Left lung (tissue), 4 donors: ENCODE measurements at regions not wholly inside any gene's neighbourhood (a gene's known extent, or its start where the extent isn't known, plus 50 kb on each side); places are given as distances from the start of the nearest gene placed in this dataset.
A peak's percentile ranks its signal among the peaks of the same experiment; 100 is the strongest.
"Not testable (repeated sequence)": the region's sequence is repeated elsewhere in the genome, so short reads cannot be mapped to it uniquely, and the experiment has no call there.

Experiments used
- ATAC-seq: fragments of 200-7000 bp; cut with Tn5 transposase; one replicate; pipeline ENCODE4 v1.9.1; 2020; ENCODE audit warnings: moderate library complexity
- DNase-seq, 4 donors: peaks; one replicate each; pipeline ENCODE4 v3.0.0-alpha.2; 2013 to 2020
- H3K27ac ChIP-seq, 2 donors: fragments of 200-600 bp; sonication (generic) in 1 of 2; one replicate each; pipeline versions ENCODE4 v1.5.0 to v1.8.0; 2020 to 2021
- H3K27me3 ChIP-seq, 2 donors: fragments of 200-600 bp; sonication (generic) in 1 of 2; one replicate each; pipeline versions ENCODE4 v1.5.0 to v1.8.0; 2020 to 2021
- H3K36me3 ChIP-seq, 2 donors: fragments of 200-600 bp; sonication (generic) in 1 of 2; one replicate each; pipeline versions ENCODE4 v1.5.0 to v1.8.0; 2020 to 2021
- H3K4me1 ChIP-seq, 2 donors: fragments of 200-600 bp; one replicate each; pipeline ENCODE4 v1.8.0; 2021
- H3K4me3 ChIP-seq, 2 donors: fragments of 200-600 bp; sonication (generic) in 1 of 2; one replicate each; pipeline versions ENCODE4 v1.5.0 to v1.8.0; 2020 to 2021; ENCODE audit warnings: mild to moderate bottlenecking in 1 of 2
- H3K9me3 ChIP-seq, 2 donors: fragments of 200-600 bp; sonication (generic) in 1 of 2; one replicate each; pipeline versions ENCODE4 v1.5.0 to v1.8.0; 2020 to 2021
- intact Hi-C, 2 donors: fragments of 100-400 bp; cut with DNase I; formaldehyde crosslinking; loops; one replicate each; pipeline versions ENCODE4 v1.11.2 to v1.14.2; 2022
- donor health status: DM: no; HTN: yes; CAD: no.
- donor health status: DM: no; HTN: no; CAD: no.

DNA sequence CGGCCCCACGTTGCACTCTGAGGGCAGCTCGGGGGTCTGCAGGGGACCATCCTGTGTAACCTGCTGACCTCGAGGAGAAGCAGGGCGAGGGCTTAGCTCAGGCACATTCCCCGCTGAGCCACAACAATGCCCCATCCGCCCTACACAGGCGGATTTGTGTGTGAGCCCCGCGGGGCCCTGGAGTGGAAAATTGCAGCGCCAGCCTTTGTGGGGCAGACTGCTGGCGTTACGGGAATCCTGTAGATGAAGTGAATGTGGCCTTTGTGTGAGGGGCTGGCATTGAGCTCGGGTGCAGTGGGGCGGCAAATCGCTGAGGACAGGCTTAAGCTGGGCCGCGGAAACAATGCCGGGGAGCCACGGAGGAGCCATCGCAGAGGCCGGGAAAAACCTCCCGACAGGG is 3970.3 kb upstream of the TPTE start:
- H3K9me3 ChIP-seq, H3K4me3 ChIP-seq, H3K4me1 ChIP-seq, intact Hi-C loops, H3K27me3 ChIP-seq, H3K27ac ChIP-seq, ATAC-seq, DNase-seq, H3K36me3 ChIP-seq: not testable (repeated sequence)

DNA sequence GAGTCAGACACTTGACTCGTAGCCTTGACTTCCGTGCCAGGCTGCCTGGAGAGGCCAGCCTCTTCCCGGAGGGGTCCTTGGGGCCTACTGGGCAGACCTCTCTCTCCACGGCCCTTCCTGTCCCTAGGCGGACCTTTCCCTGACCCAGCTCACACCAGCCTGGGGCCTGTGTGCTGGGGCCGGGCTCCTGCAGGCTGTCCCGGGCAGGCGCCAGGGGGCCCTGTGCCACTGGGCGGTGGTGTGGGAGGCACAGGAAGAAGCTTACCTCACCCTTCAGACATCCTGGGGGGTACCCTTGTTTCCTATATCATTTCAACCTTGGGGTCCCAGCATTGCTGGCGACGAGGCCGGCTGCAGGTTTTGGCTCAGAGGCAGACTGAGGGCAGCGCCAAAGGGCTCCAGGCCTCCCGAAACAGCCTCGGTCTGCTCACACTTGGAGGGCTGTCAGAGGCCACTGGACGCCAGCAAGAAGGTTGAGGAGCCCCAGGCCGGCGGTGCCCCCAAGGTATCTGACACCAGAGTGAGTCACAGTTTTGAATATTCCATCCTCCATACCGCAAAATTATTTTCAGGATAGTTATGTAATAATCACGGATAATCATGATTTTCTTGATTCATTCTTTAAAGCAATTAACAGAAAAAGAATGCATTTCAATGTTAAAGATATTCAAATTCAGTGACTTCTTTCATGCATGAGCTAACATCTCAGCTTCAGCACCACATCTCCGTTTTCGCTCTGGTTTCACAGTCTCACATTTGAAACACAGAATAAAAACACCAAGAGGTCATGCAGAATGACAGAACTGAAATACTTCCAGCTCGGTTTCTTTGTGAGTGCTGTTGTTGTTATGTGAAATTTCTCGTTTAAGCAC is 3967.6 kb upstream of the TPTE start:
- H3K4me3 ChIP-seq, H3K27ac ChIP-seq, H3K9me3 ChIP-seq, H3K27me3 ChIP-seq, H3K36me3 ChIP-seq, DNase-seq, H3K4me1 ChIP-seq, intact Hi-C loops: not testable (repeated sequence)
- ATAC-seq: peak; percentile 25

DNA sequence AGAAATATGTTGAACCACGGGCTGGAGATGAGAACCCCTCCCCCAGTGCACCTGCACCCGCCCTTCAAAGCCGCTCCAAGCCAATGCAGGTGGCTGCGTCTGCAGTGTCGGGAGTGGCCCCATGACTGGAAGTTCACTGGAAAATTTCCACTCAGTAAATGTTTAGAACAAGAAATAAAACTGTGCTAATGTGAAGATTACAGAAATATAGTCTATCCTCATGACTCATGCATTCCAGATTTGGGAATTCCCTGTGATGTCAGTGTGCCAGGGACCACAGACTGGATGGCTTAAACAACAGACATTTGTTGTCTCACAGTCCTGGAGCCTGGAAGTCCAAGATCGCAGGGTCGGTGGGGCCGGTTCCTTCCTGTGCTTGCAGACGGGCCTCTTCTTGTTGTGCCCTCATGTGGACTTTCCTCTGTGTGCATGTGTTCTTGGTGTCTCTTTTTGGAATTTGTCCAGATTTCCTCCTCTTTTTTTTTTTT is 3967.0 kb upstream of the TPTE start:
- H3K9me3 ChIP-seq, H3K27me3 ChIP-seq, H3K4me1 ChIP-seq, H3K4me3 ChIP-seq, H3K36me3 ChIP-seq, DNase-seq, H3K27ac ChIP-seq, intact Hi-C loops: not testable (repeated sequence)
- peak; percentile 81 for ATAC-seq

DNA sequence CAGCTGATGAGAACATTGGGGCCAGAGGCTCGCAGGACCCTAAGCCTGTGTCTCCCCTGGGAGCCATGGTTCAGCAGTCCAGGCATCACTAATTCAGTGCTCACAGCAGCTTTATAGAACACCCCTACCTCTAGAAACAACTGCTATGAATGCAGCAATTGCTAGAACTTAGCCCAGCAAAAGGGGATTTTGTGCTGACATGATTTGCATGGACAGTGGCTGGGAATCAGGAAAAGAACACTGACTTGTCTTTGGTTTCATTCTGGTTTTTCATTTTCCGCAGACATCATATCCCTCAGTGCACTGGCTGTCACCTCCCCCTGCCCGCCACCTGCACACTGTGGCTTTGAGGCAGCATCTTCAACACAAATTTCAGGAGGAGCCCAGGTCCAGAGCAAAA is 3964.9 kb upstream of the TPTE start:
- intact Hi-C loops, H3K4me1 ChIP-seq, H3K9me3 ChIP-seq, H3K36me3 ChIP-seq, DNase-seq, H3K4me3 ChIP-seq, H3K27me3 ChIP-seq, H3K27ac ChIP-seq, ATAC-seq: not testable (repeated sequence)

DNA sequence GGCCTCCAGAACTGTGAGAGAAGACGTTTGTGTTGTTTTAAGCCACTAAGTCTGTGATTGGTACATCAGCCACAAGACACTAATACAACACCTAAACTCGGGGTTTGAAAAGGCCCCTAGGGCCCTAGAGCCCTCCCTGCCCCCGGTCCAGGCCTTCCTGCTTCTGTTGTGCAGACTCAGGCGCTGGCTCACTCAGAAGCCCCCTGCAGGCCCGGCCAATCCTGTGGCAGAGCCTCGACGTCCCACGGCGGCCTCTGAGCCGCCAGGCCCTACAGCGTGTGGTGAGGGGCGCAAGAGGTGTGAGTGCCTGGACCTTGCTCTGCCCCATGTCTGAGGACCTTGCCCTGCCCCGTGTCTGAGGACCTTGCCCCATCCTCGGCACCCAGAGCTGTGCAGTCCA is 3964.0 kb upstream of the TPTE start:
- H3K4me3 ChIP-seq, H3K9me3 ChIP-seq, H3K36me3 ChIP-seq, H3K27me3 ChIP-seq, H3K27ac ChIP-seq, H3K4me1 ChIP-seq, DNase-seq, intact Hi-C loops, ATAC-seq: not testable (repeated sequence)

DNA sequence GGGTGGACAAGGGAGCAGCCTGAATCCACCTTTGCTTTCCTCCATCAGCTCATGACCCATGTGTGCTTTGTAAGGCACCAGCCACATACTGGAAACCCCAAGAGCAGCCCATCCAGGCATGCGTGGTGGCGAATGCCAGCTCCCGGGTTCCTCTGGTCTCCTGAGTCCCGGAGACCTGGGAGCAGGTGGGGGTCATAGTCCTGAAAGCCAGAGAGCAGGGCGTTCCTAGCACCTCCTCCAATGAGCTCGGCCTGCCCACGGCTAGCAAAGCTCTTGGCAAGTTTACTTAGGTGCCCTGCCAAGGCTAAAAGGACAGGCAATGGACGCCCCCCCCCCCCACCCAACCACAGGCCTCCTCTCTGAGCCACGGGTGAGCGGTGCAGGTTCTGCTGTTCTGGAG is 3960.2 kb upstream of the TPTE start:
- peak; percentile 71 for ATAC-seq
- H3K9me3 ChIP-seq, H3K4me1 ChIP-seq, H3K27me3 ChIP-seq, DNase-seq, H3K4me3 ChIP-seq, intact Hi-C loops, H3K27ac ChIP-seq, H3K36me3 ChIP-seq: not testable (repeated sequence)

DNA sequence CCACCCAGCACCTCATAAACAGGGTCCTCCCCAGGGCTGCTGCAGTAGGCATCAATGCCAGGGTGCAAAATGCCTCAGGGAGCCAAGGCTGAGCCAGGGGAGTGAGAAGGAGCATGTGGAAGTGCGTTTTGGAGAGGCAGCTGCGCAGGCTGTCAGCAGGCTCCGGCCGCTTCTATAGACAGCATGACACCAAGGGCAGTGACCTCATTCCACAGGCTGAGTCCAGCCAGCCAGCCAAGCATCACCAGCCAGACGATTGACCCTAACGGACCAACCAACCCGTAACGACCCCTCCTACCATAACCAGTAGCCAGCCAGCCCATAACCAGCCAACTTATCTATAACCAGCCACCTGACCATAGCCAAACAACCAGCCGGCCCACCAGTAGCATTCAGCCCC is 3959.8 kb upstream of the TPTE start:
- H3K36me3 ChIP-seq, intact Hi-C loops, H3K27me3 ChIP-seq, ATAC-seq, DNase-seq, H3K9me3 ChIP-seq, H3K4me3 ChIP-seq, H3K27ac ChIP-seq, H3K4me1 ChIP-seq: not testable (repeated sequence)

DNA sequence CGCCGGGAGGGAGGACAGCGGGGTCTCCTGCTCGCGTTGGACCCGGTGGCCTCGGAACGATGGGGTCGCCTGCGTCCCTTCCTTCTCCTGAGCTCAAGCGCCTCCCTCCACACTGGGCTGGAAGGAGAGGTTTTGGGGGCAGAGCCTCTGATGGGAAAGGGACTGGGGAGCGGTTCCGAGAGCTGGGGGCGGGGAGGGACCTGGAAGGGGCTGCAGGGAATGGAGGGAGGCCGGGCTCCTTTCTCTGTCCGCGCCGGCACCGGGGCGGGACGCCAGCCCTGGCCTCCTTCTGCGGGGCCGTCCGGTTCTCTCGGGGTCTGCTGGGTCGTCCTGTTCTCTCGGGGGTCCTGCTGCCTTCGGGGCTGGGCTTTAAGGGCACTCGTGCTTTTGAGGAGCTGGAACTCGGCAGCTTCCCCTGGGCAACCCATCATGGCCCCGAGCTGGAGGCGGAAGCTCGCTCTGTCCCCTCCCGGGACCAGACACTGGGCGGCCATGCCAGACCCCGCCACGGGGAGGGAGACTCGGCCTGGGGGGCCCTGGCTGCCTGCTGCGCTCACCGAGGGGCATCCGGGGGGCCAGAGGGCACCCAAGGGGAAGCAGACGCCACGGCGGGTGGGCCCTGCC is 3956.7 kb upstream of the TPTE start:
- H3K4me3 ChIP-seq, H3K4me1 ChIP-seq, intact Hi-C loops, ATAC-seq, H3K36me3 ChIP-seq, H3K9me3 ChIP-seq, H3K27ac ChIP-seq, DNase-seq, H3K27me3 ChIP-seq: not testable (repeated sequence)

DNA sequence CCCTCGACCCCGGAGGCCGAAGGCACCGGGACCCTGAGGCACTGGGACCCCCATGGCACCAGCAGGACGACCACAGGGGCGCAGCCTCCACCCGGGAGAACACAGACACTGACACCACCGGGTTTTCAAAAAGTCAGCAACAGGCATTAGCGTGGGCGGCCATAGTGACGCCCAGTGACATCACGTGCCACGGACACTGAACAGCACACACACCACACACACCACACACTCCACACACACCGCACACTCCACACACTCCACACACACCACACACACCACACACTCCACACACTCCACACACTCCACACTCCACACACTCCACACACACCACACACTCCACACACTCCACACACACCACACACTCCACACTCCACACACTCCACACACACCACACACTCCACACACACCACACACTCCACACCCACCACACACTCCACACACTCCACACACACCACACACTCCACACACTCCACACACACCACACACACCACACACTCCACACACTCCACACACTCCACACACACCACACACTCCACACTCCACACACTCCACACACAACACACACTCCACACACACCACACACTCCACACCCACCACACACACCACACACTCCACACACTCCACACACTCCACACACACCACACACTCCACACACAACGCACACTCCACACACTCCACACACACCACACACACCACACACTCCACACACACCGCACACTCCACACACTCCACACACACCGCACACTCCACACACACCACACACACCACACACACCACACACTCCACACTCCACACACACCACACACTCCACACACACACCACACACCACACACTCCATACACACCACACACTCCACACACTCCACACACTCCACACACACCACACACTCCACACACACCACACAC is 3955.9 kb upstream of the TPTE start:
- peak in 3 of 4 donors; percentile 4 to 16 (median 7) for DNase-seq
- H3K4me3 ChIP-seq, H3K27me3 ChIP-seq, H3K36me3 ChIP-seq, H3K27ac ChIP-seq, H3K4me1 ChIP-seq, intact Hi-C loops, ATAC-seq, H3K9me3 ChIP-seq: not testable (repeated sequence)

DNA sequence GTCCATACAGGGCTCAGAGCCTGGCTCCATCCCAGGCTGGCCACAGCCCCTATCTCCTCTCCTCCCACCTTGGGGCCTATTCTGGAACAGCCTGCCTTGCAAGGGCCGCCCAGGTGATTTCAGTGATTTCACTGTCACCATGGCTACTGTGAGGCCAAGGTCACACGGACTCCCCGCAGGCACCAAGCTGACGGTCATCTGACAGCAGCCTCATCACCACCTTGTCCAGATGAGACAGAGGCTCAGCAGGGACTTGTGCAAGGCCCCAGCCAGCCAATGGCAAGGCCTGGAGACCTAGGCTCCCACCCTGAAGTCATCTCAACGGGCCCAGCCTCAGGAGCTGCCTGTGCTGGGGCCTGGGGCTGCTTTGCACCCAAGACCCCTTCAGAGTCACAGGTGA is 3953.8 kb upstream of the TPTE start:
- DNase-seq, ATAC-seq, H3K4me3 ChIP-seq, H3K36me3 ChIP-seq, H3K27ac ChIP-seq, H3K27me3 ChIP-seq, H3K4me1 ChIP-seq, intact Hi-C loops, H3K9me3 ChIP-seq: not testable (repeated sequence)

DNA sequence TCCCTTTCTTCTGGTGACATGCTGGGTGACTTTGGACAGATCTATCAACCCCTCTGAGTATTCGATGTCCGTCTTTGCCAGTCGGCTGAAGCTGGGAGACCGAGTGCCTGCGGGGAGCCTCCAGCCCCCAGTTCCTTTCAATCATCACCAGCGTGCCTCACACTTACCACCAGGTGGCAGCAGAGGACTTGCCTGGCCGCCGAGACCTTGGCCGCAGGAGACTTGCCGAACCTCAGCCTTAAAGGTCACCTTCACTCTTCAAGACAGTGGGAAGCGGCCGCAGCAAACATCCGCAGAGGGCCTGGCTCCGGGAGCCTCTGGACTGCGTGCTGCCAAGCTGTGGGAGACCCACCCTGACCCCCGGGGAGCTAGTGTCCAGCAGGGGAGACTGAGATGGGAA is 3952.2 kb upstream of the TPTE start:
- peak; percentile 92 for ATAC-seq
- DNase-seq, H3K4me3 ChIP-seq, H3K27me3 ChIP-seq, H3K4me1 ChIP-seq, H3K36me3 ChIP-seq, H3K27ac ChIP-seq, intact Hi-C loops, H3K9me3 ChIP-seq: not testable (repeated sequence)

DNA sequence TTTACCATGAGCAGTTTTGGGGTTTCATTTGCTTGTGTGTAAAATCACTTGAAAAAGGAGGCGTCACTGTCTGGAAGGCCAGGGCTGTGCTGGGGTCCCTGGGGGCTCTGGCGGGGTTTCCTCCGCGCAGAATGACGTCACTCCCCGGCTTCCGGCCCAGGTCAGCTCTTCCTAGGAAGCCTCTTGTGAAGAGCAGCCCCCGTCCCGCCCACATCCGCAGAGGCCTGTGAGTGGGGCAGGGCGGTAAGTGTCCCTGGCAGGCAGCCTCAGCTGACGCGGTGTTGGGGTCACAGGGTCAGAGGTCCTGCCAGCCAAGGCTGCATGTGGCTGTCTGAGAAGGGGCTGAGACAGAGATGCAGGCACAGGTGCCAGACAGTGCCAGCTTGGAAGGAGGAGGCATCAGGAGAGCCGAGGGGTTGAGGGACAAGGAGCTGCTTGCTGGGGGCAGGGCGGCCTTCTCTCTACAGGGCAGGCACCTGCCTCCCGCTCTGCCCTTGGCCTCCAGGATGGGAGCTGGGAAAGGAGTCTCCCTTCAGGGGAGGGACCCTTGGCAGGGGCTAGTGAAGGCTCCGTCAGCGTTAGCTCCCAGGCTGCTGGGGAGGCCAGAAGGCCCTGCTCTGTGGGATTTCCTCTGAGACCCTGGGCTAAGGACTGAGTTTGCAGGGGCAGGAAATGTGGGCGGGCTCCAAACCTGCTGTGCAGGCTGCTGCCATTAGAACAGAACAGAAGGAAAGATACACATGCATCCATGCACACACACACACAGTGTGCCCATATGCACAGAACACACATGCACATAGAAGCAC is 3951.6 kb upstream of the TPTE start:
- H3K4me1 ChIP-seq, H3K27me3 ChIP-seq, H3K27ac ChIP-seq, H3K9me3 ChIP-seq, H3K36me3 ChIP-seq, H3K4me3 ChIP-seq, DNase-seq, intact Hi-C loops: not testable (repeated sequence)
- ATAC-seq: peak; percentile 83
